Endothelial cell (in vitro differentiated cells): ENCODE measurements at regions not wholly inside any gene's neighbourhood (a gene's known extent, or its start where the extent isn't known, plus 50 kb on each side); places are given as distances from the start of the nearest gene placed in this dataset.

Source experiments
- DNase-seq: peaks from one replicate; pipeline ENCODE4 v3.0.0; 2021; ENCODE audit warnings: low spot score
- H3K27ac Mint-ChIP-seq: one replicate; pipeline ENCODE4 v1.8.0; 2021; ENCODE audit warnings: mixed read lengths, inconsistent platforms; ENCODE audit not compliant: unreplicated experiment
- H3K27me3 Mint-ChIP-seq: one replicate; pipeline ENCODE4 v1.8.0; 2021; ENCODE audit warnings: mild to moderate bottlenecking, moderate library complexity, mixed read lengths, inconsistent platforms; ENCODE audit not compliant: unreplicated experiment
- H3K36me3 Mint-ChIP-seq: one replicate; pipeline ENCODE4 v1.8.0; 2021; ENCODE audit warnings: mild to moderate bottlenecking, low read depth, mixed read lengths, inconsistent platforms; ENCODE audit not compliant: unreplicated experiment
- H3K4me1 Mint-ChIP-seq: one replicate; pipeline ENCODE4 v1.8.0; 2021; ENCODE audit warnings: mild to moderate bottlenecking, mixed read lengths, inconsistent platforms; ENCODE audit not compliant: unreplicated experiment
- H3K4me3 Mint-ChIP-seq: one replicate; pipeline ENCODE4 v1.8.0; 2021; ENCODE audit warnings: mild to moderate bottlenecking, mixed read lengths, inconsistent platforms; ENCODE audit not compliant: unreplicated experiment
- H3K9me3 Mint-ChIP-seq: one replicate; pipeline ENCODE4 v1.8.0; 2021; ENCODE audit warnings: mixed read lengths, inconsistent platforms; ENCODE audit not compliant: unreplicated experiment
- CTCF ChIP-seq: fragments of 200-600 bp; sonication (generic); IDR thresholded peaks from one replicate; pipeline ENCODE4 v1.5.0; 2021; ENCODE audit warnings: antibody characterized with exemption; ENCODE audit not compliant: unreplicated experiment

DNA sequence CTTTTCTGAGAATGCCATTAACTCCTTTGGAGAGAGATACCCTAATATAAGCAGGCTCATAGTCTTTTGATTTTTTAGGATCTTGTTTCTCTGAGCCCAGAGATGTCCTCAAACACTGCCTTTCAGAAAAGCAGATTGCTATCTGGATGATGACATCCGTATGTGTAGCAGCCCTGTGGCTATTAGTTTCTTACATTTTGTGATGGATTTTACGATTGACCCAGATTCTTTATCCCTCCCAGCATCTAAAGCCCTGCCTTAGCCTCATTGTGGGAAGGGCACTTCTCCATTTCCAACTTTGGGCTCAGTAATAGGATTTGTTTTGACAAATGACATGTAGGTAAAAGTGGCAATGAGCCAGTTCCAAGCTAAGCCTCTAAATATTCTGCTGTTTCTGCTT, 300.3 kb downstream of the TTLL7 start:
- H3K27me3 Mint-ChIP-seq = peaks cover 4% of the 10 kb centered on the region
- no peak overlapping the region for H3K4me3 Mint-ChIP-seq
- no peak for TF ChIP-seq CTCF
- no peaks in the 10 kb centered on the region for H3K9me3 Mint-ChIP-seq
- no peak for DNase-seq
- no peaks in the 10 kb centered on the region for H3K36me3 Mint-ChIP-seq
- H3K4me1 Mint-ChIP-seq = peaks cover 11% of the 10 kb centered on the region
- no peak overlapping the region for H3K27ac Mint-ChIP-seq

DNA sequence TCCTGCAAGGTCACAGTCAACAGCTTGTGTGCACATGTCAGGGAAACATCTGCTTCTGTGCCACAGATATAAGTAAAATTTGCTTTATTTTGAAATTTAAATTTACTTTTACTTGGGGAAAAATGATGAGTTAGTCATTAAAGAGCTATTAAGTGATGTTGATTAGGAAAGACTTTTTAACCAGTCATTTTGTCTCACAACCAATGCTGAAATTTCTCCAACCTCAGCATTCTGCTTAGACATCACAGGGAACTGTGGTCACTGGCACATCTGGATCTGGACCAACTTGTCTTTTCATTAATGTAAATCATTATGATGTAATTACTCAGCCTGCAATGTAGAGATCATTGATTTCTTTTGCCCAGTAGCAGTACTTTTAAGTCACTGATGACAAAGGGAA, 301.0 kb downstream of the TTLL7 start:
- no peak for DNase-seq
- Mint-ChIP-seq H3K27ac (no peak overlapping the region), H3K4me1 (peaks cover 18% of the 10 kb centered on the region), H3K9me3 (no peaks in the 10 kb centered on the region), H3K4me3 (no peak overlapping the region), H3K36me3 (no peaks in the 10 kb centered on the region), H3K27me3 (peaks cover 4% of the 10 kb centered on the region)
- no peak for TF ChIP-seq CTCF

- Mint-ChIP-seq H3K4me1 (peaks cover 26% of the 10 kb centered on the region), H3K27me3 (peaks cover 4% of the 10 kb centered on the region), H3K36me3 (no peaks in the 10 kb centered on the region), H3K9me3 (no peaks in the 10 kb centered on the region), H3K4me3 (no peak overlapping the region), H3K27ac (no peak overlapping the region)
- DNase-seq = no peak
- TF ChIP-seq CTCF = no peak
These were observed 301.7 kb downstream of the TTLL7 start for GRCh38 chr1:83697220-83697619.

GRCh38 chr1:83694449-83694848, 304.5 kb downstream of the TTLL7 start:
- peaks cover 30% of the 10 kb centered on the region for H3K4me1 Mint-ChIP-seq
- H3K9me3 Mint-ChIP-seq = no peaks in the 10 kb centered on the region
- no peak for DNase-seq
- H3K27ac Mint-ChIP-seq = no peak overlapping the region
- no peaks in the 10 kb centered on the region for H3K36me3 Mint-ChIP-seq
- H3K27me3 Mint-ChIP-seq = peaks cover 7% of the 10 kb centered on the region
- no peak overlapping the region for H3K4me3 Mint-ChIP-seq
- TF ChIP-seq CTCF = no peak

DNA sequence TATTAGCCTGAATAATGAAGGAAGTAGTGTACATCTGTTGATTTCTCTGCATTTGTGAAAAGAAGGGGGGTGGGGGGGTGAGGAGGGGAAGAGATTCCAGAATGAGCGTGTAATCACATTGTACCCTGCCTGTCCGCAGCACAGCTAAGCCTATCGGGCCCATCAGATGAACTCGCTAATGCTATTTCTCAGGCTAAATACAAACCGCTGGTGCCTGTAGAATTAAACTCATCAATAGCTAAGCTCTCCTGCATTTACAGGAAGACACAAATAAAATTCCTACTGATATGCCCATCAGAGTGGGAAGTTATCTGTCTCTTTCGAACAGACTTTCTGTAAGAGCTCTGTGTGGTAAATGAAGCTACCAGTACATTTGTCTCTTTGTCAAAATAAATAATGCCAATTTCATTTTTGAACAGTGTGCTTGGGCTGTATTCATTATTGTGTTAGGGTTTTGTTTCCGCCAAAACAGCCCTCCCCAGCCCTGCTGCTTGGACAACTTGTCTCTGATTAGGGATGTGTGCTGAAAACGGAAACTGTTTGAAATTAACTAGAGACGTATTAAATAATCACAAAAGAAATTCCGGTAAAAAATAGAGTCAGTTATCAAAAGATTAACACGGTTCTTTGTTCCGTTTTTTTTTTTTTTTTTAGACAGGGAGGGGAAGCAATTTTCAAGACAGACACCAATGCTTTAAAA, 305.4 kb downstream of the TTLL7 start:
- H3K9me3 Mint-ChIP-seq = no peaks in the 10 kb centered on the region
- DNase-seq = no peak
- H3K4me3 Mint-ChIP-seq = no peak overlapping the region
- no peak for TF ChIP-seq CTCF
- peaks cover 7% of the 10 kb centered on the region for H3K27me3 Mint-ChIP-seq
- no peak overlapping the region for H3K27ac Mint-ChIP-seq
- no peaks in the 10 kb centered on the region for H3K36me3 Mint-ChIP-seq
- peaks cover 30% of the 10 kb centered on the region for H3K4me1 Mint-ChIP-seq
